PC-3 (cell line): ENCODE measurements at regions not wholly inside any gene's neighbourhood (a gene's known extent, or its start where the extent isn't known, plus 50 kb on each side); places are given as distances from the start of the nearest gene placed in this dataset.

Experiments used
- CTCF ChIP-seq: fragments of 300-600 bp; sonication (generic); conservative IDR thresholded peaks from 2 replicates; pipeline ENCODE4 v1.5.1; 2017; ENCODE audit warnings: antibody characterized with exemption, low read depth, mild to moderate bottlenecking, low read length
- EZH2 ChIP-seq: fragments of 300-600 bp; sonication (generic); IDR thresholded peaks from one replicate; pipeline ENCODE4 v1.6.1; 2017; ENCODE audit warnings: antibody characterized with exemption, mild to moderate bottlenecking, low read length; ENCODE audit not compliant: unreplicated experiment
- EZH2phosphoT487 ChIP-seq: fragments of 300-600 bp; sonication (generic); IDR thresholded peaks from 2 replicates; pipeline ENCODE4 v1.6.1; 2018; ENCODE audit warnings: mild to moderate bottlenecking, antibody characterized with exemption, low read length, borderline replicate concordance

- TF ChIP-seq CTCF (no peak), EZH2 (no peak), EZH2phosphoT487 (no peak)
Observed at GRCh38 chr5:24331531-24331930, 313.2 kb downstream of the CDH10 start.
